ENCODE measurements at regions not wholly inside any gene's neighbourhood (a gene's known extent, or its start where the extent isn't known, plus 50 kb on each side); places are given as distances from the start of the nearest gene placed in this dataset.
"Not testable (repeated sequence)": the region's sequence is repeated elsewhere in the genome, so short reads cannot be mapped to it uniquely, and the experiment has no call there.

DNA sequence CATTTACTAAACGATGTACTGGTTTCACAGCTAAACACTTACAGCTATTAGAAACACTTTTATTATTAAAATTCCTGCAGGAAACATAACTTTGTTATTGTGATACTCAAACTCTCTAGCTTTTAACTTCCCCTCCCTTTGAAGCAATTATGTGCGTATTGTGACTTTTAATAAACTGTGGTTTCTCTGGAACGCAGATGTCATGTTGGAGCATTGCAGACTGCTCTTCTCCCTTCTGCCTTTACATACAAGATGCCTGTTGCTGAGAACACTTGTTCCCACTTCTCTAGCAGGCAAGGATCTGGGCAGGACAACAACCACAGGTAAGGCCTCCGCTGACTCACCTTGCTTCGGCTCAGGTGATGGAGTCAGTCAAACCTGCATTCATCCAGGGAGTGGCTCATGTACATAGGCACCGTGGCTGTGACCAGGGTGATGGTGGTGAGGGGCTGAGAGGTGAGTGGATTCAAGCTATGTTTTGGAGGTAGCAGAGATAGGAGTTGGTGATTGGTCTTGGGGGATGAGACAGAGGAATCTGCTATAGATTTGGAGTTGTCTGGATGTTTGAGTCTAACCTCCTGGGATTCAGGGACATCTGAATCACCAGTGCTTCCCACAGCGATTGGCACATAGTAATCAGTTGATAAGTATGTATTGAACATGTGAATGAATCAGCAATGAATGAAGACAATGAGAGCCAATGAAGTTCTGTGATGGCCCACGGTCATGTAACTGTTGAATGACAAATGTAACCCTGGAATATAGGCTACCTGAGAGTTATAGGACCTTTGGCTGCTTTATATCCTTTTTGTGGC lies 106.0 kb downstream of the ADAMTS15 start:
- ATAC-seq (no peak), DNase-seq (no peak)
- Mint-ChIP-seq H3K27me3 (ENCODE audit: low read depth) (peaks cover 4% of the 10 kb centered on the region), H3K9me3 (ENCODE audit: insufficient read depth) (no peaks in the 10 kb centered on the region), H3K4me1 (ENCODE audit: low read depth) (no peaks in the 10 kb centered on the region), H3K36me3 (ENCODE audit: low read depth) (no peaks in the 10 kb centered on the region), H3K4me3 (no peak overlapping the region), H3K27ac (no peak overlapping the region)
- POLR2A ChIA-PET = no interaction called here
- CTCF ChIA-PET = no interaction called here

DNA sequence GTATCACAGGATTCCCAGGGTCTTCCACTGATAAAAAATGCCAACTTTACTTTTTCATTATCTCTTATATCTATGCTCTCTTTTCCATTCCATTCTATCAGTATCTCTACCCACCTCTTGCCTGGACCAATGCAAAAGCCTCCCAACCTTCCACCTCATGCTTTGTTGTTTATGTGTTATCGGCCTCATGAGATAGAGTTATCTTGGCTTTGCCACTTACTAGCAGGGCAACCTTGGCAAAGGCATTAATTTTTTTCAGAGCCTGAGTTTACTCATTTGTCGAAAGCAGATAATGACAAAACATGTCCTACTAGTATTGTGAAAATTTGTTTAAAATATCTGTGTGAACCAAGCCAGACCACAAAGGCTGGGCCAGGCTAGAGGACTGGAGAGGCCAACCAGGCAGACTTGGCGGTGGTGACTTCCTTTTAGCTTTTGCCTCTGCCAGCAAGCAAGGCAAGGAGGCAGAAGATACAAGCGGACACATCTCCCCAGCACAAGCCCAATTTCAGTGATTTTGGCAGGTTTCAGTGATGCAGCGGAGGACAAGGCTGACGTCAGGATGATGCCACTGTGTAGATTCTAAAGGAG lies 106.9 kb downstream of the ADAMTS15 start:
- ATAC-seq (no peak), DNase-seq (no peak)
- ChIA-PET POLR2A (interaction anchor here (0.7 kb wide), 1 partner anchor 260 kb away, joined by 3 read pairs; no protein-coding TSS in a partner anchor), CTCF (no interaction called here)
- H3K27ac Mint-ChIP-seq = no peak overlapping the region
- H3K27me3 Mint-ChIP-seq (ENCODE audit: low read depth) = peaks cover 4% of the 10 kb centered on the region
- H3K36me3 Mint-ChIP-seq (ENCODE audit: low read depth) = no peaks in the 10 kb centered on the region
- no peaks in the 10 kb centered on the region for H3K9me3 Mint-ChIP-seq (ENCODE audit: insufficient read depth)
- H3K4me3 Mint-ChIP-seq = no peak overlapping the region
- H3K4me1 Mint-ChIP-seq (ENCODE audit: low read depth) = no peaks in the 10 kb centered on the region

DNA sequence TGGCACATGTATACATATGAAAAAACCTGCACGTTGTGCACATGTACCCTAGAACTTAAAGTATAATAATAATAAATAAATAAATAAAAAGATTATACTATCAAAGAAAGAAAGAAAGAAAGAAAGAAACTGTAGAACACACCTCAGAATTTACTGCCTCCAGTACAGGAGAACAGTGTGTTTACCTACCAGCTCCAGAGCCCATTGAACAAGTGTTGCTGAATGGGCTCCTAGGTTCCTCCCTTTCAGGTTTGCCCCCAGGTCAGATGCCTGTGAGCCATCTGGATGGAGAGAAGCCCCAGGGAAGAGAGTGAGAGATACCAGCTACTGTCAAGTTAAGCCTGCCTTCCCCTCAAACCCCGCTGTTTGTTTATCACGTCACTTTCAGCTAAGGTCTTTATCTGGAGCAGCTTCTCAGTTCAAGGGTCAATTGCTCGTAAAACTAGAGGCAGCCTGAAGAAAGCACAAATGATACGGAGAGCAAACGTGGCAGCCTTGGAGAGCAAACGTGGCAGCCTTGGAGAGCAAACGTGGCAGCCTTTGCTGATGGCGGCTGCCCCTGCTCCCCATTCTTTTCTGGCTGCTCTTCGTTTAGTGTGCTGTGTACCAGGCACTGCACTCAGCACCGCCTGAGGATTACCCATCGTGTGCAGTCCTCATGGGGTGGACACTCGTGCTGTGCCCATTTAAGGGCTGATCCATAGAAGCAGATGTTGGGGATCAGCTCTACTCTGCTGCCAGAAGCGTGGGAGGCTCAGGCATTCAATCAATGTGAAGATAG lies 111.7 kb downstream of the ADAMTS15 start:
- POLR2A ChIA-PET = no interaction called here
- no peak for DNase-seq
- H3K27me3 Mint-ChIP-seq (ENCODE audit: low read depth) = peaks cover under 1% of the 10 kb centered on the region
- no peak overlapping the region for H3K4me3 Mint-ChIP-seq
- no peak for ATAC-seq
- CTCF ChIA-PET = no interaction called here
- H3K9me3 Mint-ChIP-seq (ENCODE audit: insufficient read depth) = no peaks in the 10 kb centered on the region
- no peaks in the 10 kb centered on the region for H3K36me3 Mint-ChIP-seq (ENCODE audit: low read depth)
- no peaks in the 10 kb centered on the region for H3K4me1 Mint-ChIP-seq (ENCODE audit: low read depth)
- no peak overlapping the region for H3K27ac Mint-ChIP-seq

DNA sequence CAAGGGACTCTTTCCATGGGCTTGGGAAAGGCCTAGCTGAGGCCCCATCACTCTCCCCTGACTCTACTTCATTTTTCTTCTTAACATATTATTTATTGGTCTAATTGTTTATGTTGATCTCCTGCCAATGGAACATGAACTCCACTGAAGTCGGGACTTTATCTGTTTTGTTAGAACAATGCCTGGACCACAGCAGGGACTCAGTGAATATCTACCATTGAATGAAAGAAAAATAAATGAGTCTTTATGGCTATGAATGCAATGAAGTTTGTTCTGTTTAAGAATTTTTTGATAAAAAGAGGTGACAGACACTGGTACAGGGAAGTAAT lies 112.3 kb downstream of the ADAMTS15 start:
- no peaks in the 10 kb centered on the region for H3K4me1 Mint-ChIP-seq (ENCODE audit: low read depth)
- no peaks in the 10 kb centered on the region for H3K9me3 Mint-ChIP-seq (ENCODE audit: insufficient read depth)
- H3K27me3 Mint-ChIP-seq (ENCODE audit: low read depth) = no peaks in the 10 kb centered on the region
- H3K4me3 Mint-ChIP-seq = no peak overlapping the region
- DNase-seq (no peak), ATAC-seq (no peak)
- POLR2A ChIA-PET = no interaction called here
- H3K27ac Mint-ChIP-seq = no peak overlapping the region
- CTCF ChIA-PET = no interaction called here
- no peaks in the 10 kb centered on the region for H3K36me3 Mint-ChIP-seq (ENCODE audit: low read depth)

DNA sequence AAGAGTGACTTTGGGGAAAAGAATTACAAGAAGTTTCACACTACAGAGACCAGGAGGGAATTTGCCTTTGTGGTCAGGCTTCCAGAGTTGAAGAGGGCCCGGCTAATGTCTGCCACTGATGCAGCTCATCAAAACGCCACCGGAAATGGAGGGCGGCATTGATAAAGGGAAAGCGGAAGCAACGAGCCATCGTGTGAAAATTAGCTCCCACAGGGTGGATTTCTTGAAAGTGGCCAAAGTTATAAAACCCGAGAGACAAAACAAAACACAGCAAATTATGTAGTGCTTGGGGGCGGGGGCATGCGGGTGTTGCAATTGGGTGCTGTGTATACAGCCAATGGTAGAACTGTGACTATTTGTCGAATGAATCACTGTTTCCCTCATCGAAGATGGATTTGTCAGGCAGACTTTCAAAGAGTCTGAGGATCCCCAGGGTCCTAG lies 113.0 kb downstream of the ADAMTS15 start:
- no peaks in the 10 kb centered on the region for H3K9me3 Mint-ChIP-seq (ENCODE audit: insufficient read depth)
- POLR2A ChIA-PET = no interaction called here
- ATAC-seq = no peak
- no peak for DNase-seq
- H3K36me3 Mint-ChIP-seq (ENCODE audit: low read depth) = no peaks in the 10 kb centered on the region
- no peaks in the 10 kb centered on the region for H3K4me1 Mint-ChIP-seq (ENCODE audit: low read depth)
- no peak overlapping the region for H3K4me3 Mint-ChIP-seq
- H3K27ac Mint-ChIP-seq = no peak overlapping the region
- H3K27me3 Mint-ChIP-seq (ENCODE audit: low read depth) = no peaks in the 10 kb centered on the region
- CTCF ChIA-PET = no interaction called here

DNA sequence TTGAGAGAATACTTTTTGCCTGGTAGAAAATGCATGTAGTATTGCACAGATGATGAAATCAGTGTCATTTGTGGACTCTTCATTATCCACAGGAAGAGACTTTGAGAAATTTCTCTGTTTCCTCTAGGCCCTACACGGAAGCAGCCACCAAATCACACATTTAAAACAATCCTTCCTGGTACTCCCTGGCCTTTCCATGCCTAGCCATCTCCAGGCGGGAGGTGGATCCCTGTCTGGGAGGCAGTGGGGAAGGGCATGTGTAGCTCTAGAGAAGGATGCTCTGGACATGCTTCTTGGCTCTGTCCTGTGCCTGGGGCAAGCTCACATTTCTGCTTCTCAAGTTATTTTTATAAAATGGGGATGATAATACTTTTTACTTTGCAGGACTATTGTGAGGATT lies 114.1 kb downstream of the ADAMTS15 start:
- Mint-ChIP-seq H3K36me3 (ENCODE audit: low read depth) (no peaks in the 10 kb centered on the region), H3K27ac (no peak overlapping the region), H3K27me3 (ENCODE audit: low read depth) (no peaks in the 10 kb centered on the region), H3K4me1 (ENCODE audit: low read depth) (no peaks in the 10 kb centered on the region), H3K4me3 (no peak overlapping the region), H3K9me3 (ENCODE audit: insufficient read depth) (no peaks in the 10 kb centered on the region)
- CTCF ChIA-PET = no interaction called here
- no peak for DNase-seq
- ATAC-seq = no peak
- POLR2A ChIA-PET = no interaction called here

DNA sequence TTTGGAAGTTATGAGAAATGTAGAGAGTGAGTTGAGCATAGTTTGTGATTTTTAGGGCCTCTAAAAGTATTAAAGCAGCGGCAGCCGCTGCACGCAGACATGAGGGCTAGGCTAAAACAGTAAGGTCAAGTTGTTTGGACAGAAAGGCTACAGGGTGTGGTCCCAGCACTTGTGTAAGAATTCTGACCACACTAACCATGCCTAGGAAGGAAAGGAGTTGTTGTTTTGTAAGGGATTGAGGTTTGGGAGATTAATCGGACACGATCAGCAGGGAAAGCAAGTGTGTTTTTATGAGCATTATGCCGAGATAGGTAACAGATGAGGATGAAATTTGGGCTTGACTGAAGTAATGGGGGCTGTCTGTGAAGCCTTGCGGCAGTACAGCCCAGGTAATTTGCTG lies 117.9 kb downstream of the ADAMTS15 start:
- CTCF ChIA-PET; H3K9me3 Mint-ChIP-seq (ENCODE audit: insufficient read depth); POLR2A ChIA-PET; H3K4me3 Mint-ChIP-seq; H3K27ac Mint-ChIP-seq; ATAC-seq; H3K36me3 Mint-ChIP-seq (ENCODE audit: low read depth); DNase-seq; H3K4me1 Mint-ChIP-seq (ENCODE audit: low read depth); H3K27me3 Mint-ChIP-seq (ENCODE audit: low read depth): not testable (repeated sequence)

DNA sequence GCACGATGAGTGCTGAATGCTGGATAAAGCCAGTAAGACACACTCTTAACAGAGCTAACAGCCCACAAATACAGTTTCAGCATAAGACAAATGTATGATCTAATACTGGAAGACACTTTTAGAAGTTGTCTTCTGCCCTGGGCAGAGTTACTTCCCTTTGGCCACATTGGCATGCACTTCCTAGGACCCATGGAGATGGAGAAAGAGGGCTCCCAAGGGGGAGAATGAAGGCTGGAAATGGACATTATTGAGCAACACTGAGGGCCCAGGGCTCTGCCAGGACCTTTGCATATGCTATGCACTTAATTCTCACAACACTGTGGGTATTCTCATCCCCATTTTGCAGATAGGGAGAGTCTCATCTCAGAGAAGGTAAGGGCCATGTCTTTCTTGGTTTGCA lies 123.1 kb downstream of the ADAMTS15 start:
- H3K4me3 Mint-ChIP-seq = no peak overlapping the region
- no peaks in the 10 kb centered on the region for H3K4me1 Mint-ChIP-seq (ENCODE audit: low read depth)
- ATAC-seq (no peak), DNase-seq (no peak)
- no peak overlapping the region for H3K27ac Mint-ChIP-seq
- no peaks in the 10 kb centered on the region for H3K27me3 Mint-ChIP-seq (ENCODE audit: low read depth)
- CTCF ChIA-PET = no interaction called here
- H3K36me3 Mint-ChIP-seq (ENCODE audit: low read depth) = no peaks in the 10 kb centered on the region
- no peaks in the 10 kb centered on the region for H3K9me3 Mint-ChIP-seq (ENCODE audit: insufficient read depth)
- POLR2A ChIA-PET = no interaction called here

DNA sequence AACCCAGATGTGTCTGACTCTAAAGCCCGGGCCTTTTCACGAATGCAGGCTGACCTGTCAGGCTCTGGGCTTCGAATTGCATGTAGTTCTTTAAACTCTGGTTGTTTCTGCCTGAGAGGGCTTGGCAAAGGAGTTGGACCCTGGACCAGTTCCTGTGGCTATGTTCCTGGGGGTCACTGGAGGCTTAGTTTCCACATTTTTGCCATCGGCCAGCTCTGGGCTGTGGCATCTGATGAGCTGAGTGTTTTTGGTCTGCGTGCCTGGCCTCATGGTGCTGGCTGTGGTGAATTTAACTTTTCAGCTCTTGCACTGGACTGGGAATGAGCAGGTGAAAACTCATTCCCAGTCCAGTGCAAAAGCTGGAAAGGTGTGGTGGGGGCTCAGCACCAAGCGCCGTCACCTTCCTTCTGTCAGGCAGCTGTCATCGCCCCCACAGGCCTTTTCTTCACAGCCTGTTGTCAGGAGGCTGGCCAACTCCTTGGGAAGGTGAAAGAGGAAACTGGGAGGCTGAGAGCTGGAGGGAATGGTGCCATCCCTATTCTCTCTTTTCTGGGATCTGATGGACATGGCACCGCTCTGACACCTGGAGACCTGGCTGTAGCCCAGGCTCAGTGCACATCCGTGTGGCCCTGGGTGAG lies 123.6 kb downstream of the ADAMTS15 start:
- ChIA-PET CTCF (no interaction called here), POLR2A (no interaction called here)

DNA sequence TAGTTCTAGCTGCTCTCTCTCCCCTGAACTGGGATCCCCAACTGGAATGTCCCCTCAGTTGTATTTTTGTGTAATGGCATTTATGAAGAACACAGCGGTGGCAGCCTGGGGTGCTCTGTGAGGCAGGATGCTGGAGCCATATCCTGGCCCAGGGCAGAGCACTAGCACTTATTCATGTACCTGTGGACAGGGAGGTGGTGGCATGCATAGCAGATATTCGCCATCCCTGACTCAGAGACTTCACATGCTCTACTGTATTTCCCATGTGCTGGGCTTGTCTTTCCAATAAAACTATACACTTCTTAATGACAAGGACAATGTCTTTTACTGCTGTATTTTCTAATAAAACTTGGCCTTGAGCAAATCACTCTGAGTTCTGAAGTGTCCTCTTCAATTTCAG lies 125.3 kb downstream of the ADAMTS15 start:
- Mint-ChIP-seq H3K4me3 (no peak overlapping the region), H3K36me3 (ENCODE audit: low read depth) (no peaks in the 10 kb centered on the region), H3K27me3 (ENCODE audit: low read depth) (no peaks in the 10 kb centered on the region), H3K4me1 (ENCODE audit: low read depth) (no peaks in the 10 kb centered on the region), H3K9me3 (ENCODE audit: insufficient read depth) (no peaks in the 10 kb centered on the region), H3K27ac (no peak overlapping the region)
- ChIA-PET POLR2A (no interaction called here), CTCF (interaction anchor here (1.2 kb wide), 1 partner anchor 288 kb away, joined by 3 read pairs; no protein-coding TSS in a partner anchor)
- DNase-seq = no peak
- ATAC-seq = no peak

More for the DNA sequence above, 123.6 kb downstream of the ADAMTS15 start:
- Mint-ChIP-seq H3K4me1 (ENCODE audit: low read depth) (no peaks in the 10 kb centered on the region), H3K4me3 (no peak overlapping the region), H3K27me3 (ENCODE audit: low read depth) (no peaks in the 10 kb centered on the region), H3K36me3 (ENCODE audit: low read depth) (no peaks in the 10 kb centered on the region), H3K27ac (no peak overlapping the region), H3K9me3 (ENCODE audit: insufficient read depth) (no peaks in the 10 kb centered on the region)
- DNase-seq (no peak), ATAC-seq (no peak)

DNA sequence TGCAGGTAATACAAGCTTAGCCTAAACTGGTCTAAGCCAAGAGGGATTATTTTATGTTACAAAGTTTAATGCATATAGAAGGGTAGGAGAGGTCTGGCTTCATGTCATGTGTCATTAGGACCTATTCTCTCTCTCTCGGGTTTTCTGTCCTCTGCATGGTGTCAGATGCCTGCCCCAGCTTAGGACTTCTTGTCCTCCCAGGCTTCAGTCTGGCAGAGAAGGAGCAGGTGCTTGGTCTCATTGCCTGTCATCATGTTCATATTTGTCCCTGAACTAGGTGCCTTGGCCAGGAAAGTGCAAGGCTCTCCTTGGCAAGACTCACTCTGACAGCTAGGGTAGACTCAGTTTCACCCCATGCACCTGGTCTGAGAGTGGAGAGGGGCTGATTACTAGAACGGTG lies 126.3 kb downstream of the ADAMTS15 start:
- no peak overlapping the region for H3K27ac Mint-ChIP-seq
- ATAC-seq = no peak
- H3K36me3 Mint-ChIP-seq (ENCODE audit: low read depth) = no peaks in the 10 kb centered on the region
- ChIA-PET POLR2A (no interaction called here), CTCF (no interaction called here)
- no peaks in the 10 kb centered on the region for H3K9me3 Mint-ChIP-seq (ENCODE audit: insufficient read depth)
- no peaks in the 10 kb centered on the region for H3K4me1 Mint-ChIP-seq (ENCODE audit: low read depth)
- DNase-seq = no peak
- no peak overlapping the region for H3K4me3 Mint-ChIP-seq
- no peaks in the 10 kb centered on the region for H3K27me3 Mint-ChIP-seq (ENCODE audit: low read depth)

DNA sequence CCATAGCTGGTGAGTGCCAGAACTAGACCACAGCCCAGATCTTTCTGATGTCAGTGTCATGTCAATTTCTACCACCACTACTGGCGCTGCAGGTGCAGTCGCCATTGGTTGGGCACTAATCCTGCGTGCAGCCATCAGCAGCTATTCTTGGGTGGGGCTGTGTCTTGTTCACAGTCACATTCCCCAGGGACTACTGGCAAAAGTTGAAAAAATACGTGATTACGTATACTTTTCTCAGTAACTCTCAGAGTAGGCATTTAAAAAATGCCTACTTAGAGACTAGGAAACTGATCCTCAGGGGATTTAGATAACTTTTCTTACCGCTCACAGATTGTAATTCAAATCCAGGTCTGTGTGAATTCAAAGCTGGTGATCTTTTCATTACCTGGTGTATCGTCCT lies 127.7 kb downstream of the ADAMTS15 start:
- POLR2A ChIA-PET = no interaction called here
- Mint-ChIP-seq H3K9me3 (ENCODE audit: insufficient read depth) (no peaks in the 10 kb centered on the region), H3K27me3 (ENCODE audit: low read depth) (no peaks in the 10 kb centered on the region), H3K27ac (no peak overlapping the region), H3K36me3 (ENCODE audit: low read depth) (no peaks in the 10 kb centered on the region), H3K4me3 (no peak overlapping the region), H3K4me1 (ENCODE audit: low read depth) (no peaks in the 10 kb centered on the region)
- DNase-seq (no peak), ATAC-seq (no peak)
- CTCF ChIA-PET = no interaction called here

Measured in activated CD8-positive, alpha-beta T cell treated with anti-CD3 and anti-CD28 coated beads, Interleukin-2, amount 10 ng/mL, durations not matched to agents 7 days and 5 days (primary cell).